Type B pancreatic cell (in vitro differentiated cells): ENCODE measurements at regions not wholly inside any gene's neighbourhood (a gene's known extent, or its start where the extent isn't known, plus 50 kb on each side); places are given as distances from the start of the nearest gene placed in this dataset.

Experiments
- DNase-seq: peaks from one replicate; pipeline ENCODE4 v3.0.0; 2021; ENCODE audit warnings: mixed read lengths; ENCODE audit not compliant: unreplicated experiment; ENCODE audit errors: extremely low spot score
- H3K27ac Mint-ChIP-seq: 2 replicates; pipeline ENCODE4 v1.8.0; 2021; ENCODE audit warnings: mild to moderate bottlenecking, mixed read lengths
- H3K27me3 Mint-ChIP-seq: 2 replicates; pipeline ENCODE4 v1.8.0; 2021; ENCODE audit warnings: mixed read lengths
- H3K36me3 Mint-ChIP-seq: 2 replicates; pipeline ENCODE4 v1.8.0; 2021; ENCODE audit warnings: mixed read lengths
- H3K4me1 Mint-ChIP-seq: one replicate; pipeline ENCODE4 v1.8.0; 2021; ENCODE audit warnings: mixed read lengths; ENCODE audit not compliant: unreplicated experiment
- H3K4me3 Mint-ChIP-seq: 2 replicates; pipeline ENCODE4 v1.8.0; 2021; ENCODE audit warnings: mild to moderate bottlenecking, mixed read lengths
- H3K9me3 Mint-ChIP-seq: 2 replicates; pipeline ENCODE4 v1.8.0; 2021; ENCODE audit warnings: mixed read lengths
- TF ChIP-seq, protein P1 (sequence below): fragments of 200-600 bp; sonication (generic); conservative IDR thresholded peaks from 2 replicates; pipeline ENCODE4 v1.5.0; 2021; ENCODE audit warnings: antibody characterized with exemption, mild to moderate bottlenecking

DNA sequence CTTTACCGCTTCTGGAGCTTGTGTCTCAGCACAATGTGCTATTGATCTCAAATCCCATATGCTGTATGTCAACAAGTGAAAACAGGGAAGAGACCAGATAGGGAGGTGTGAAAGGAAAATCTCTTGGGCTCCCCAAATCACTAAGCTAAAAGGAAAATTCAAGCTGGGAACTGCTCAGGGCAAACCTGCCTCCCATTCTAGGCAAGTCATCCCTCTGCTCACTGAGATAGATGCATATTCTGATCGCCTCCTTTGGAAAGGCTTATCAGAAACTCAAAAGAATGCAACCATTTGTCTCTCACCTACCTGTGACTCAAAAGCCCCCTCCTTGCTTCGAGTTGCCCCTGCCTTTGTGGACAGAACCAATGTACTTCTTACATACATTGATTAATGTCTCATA, 161.1 kb upstream of the LYZL1 start:
- Mint-ChIP-seq H3K9me3 (no peaks in the 10 kb centered on the region), H3K4me3 (no peak overlapping the region), H3K27me3 (peaks cover 3% of the 10 kb centered on the region), H3K36me3 (no peaks in the 10 kb centered on the region), H3K4me1 (peaks cover 26% of the 10 kb centered on the region), H3K27ac (no peak overlapping the region)
- no peak for DNase-seq
- TF ChIP-seq, protein P1, sequence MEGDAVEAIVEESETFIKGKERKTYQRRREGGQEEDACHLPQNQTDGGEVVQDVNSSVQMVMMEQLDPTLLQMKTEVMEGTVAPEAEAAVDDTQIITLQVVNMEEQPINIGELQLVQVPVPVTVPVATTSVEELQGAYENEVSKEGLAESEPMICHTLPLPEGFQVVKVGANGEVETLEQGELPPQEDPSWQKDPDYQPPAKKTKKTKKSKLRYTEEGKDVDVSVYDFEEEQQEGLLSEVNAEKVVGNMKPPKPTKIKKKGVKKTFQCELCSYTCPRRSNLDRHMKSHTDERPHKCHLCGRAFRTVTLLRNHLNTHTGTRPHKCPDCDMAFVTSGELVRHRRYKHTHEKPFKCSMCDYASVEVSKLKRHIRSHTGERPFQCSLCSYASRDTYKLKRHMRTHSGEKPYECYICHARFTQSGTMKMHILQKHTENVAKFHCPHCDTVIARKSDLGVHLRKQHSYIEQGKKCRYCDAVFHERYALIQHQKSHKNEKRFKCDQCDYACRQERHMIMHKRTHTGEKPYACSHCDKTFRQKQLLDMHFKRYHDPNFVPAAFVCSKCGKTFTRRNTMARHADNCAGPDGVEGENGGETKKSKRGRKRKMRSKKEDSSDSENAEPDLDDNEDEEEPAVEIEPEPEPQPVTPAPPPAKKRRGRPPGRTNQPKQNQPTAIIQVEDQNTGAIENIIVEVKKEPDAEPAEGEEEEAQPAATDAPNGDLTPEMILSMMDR, result no peak

DNA sequence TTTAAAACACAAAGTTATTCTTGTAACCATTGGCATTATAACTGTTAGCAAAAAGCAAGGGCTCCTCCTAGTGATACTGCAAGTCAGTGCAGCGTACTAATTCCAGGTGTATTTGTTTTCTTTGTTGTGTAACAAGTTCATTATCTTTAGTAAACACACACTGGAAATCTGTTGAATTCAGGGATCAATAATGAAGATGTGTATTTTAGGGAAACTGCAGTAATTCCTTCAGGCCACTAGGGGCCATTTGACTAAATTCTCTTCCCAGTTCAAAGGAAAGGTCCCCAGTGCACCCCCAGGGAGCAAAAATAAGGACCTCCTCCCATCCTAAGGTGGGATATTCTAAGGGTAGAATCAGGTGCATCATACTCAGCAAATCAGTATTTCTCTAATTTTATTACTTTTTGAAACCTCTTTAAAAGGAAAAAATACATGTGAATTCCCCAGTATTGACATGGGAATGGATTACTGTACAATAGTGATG, 158.6 kb upstream of the LYZL1 start:
- Mint-ChIP-seq H3K36me3 (no peaks in the 10 kb centered on the region), H3K27me3 (peaks cover 3% of the 10 kb centered on the region), H3K4me3 (no peak overlapping the region), H3K9me3 (no peaks in the 10 kb centered on the region), H3K4me1 (peaks cover 36% of the 10 kb centered on the region), H3K27ac (no peak overlapping the region)
- DNase-seq, result no peak
- TF ChIP-seq, protein P1, result peak; percentile 78

DNA sequence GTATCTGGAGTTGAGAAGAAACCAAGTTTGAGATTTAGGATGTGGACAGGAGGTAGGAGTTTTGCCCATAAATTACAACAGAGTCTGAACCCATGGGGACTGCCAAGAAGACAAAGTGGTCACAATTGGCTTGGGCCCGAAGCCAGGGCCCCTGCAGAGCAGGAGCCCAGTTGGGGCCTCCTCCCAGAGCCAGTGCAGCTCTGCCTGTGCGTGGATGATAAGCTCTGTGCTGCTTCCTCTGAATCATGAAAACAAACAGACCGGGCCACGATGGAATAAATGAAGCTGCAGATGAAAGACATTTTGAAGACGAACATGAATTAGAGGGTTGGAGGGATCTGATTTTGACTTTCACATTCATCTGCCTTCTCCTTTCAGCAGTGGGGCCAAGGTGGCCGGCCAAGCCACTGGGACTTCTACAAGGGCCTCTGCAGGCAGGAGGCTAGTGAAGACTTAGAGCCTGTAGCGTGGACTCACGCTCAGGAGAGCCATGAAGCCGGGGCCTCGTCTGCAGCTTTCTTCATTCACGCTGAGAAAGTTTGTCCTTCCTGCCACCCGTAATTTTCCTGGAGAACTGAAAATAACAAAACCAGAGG, 156.8 kb upstream of the LYZL1 start:
- Mint-ChIP-seq H3K27ac (no peak overlapping the region), H3K9me3 (no peaks in the 10 kb centered on the region), H3K4me3 (no peak overlapping the region), H3K36me3 (no peaks in the 10 kb centered on the region), H3K27me3 (no peaks in the 10 kb centered on the region), H3K4me1 (peaks cover 33% of the 10 kb centered on the region)
- DNase-seq, result no peak
- TF ChIP-seq, protein P1, result no peak

DNA sequence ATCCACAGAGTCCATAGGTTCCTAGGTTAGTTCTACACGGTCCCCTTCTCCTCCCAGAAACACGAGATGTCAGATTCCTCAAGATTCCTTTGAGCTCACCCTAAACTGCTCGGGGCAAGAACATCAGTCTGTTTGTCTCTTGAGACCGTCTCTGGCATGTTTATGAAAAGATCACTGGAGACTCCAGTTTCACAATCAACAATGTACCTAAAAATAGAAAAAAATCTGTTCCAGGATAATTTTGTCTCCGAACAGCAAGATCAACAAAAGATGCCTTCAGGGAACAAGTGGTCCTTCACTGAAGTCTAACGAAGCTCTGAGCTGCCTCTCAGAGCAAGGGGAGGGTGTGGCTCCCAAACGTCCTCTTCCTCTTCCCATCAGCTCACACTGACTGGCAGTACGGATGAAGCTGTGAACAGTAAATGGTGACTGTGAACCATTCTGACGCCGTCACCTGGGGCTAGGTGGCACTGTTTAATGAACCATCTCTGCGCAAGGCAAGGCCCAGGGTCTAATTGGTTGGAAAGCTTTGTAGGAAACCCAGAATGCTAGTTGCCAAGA, 156.2 kb upstream of the LYZL1 start:
- Mint-ChIP-seq H3K4me1 (peaks cover 31% of the 10 kb centered on the region), H3K27ac (no peak overlapping the region), H3K36me3 (no peaks in the 10 kb centered on the region), H3K27me3 (no peaks in the 10 kb centered on the region), H3K9me3 (no peaks in the 10 kb centered on the region), H3K4me3 (no peak overlapping the region)
- DNase-seq, result no peak
- TF ChIP-seq, protein P1, result no peak

DNA sequence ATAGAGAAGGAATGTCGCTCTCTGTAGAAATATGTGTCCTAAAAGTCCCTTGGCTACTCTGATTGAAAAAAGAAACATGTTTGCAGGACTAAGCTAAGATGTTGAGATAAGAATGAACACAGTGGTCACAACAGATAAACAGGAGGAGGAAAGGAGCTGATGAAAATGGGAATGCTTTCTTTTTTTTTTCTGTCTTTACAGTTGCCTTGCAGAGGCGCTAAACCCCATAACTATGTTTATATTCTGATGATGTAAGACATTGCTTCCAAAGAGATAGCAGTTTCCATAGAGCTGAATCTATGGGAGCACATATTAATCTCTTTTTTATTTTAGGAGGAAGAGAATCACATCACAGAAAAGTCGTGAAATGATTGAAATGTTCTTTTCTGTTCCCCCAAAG, 153.5 kb upstream of the LYZL1 start:
- Mint-ChIP-seq H3K27ac (no peak overlapping the region), H3K27me3 (no peaks in the 10 kb centered on the region), H3K4me3 (no peak overlapping the region), H3K4me1 (peaks cover 33% of the 10 kb centered on the region), H3K9me3 (no peaks in the 10 kb centered on the region), H3K36me3 (no peaks in the 10 kb centered on the region)
- DNase-seq, result no peak
- TF ChIP-seq, protein P1, result no peak
